ENCODE measurements at regions not wholly inside any gene's neighbourhood (a gene's known extent, or its start where the extent isn't known, plus 50 kb on each side); places are given as distances from the start of the nearest gene placed in this dataset.

DNA sequence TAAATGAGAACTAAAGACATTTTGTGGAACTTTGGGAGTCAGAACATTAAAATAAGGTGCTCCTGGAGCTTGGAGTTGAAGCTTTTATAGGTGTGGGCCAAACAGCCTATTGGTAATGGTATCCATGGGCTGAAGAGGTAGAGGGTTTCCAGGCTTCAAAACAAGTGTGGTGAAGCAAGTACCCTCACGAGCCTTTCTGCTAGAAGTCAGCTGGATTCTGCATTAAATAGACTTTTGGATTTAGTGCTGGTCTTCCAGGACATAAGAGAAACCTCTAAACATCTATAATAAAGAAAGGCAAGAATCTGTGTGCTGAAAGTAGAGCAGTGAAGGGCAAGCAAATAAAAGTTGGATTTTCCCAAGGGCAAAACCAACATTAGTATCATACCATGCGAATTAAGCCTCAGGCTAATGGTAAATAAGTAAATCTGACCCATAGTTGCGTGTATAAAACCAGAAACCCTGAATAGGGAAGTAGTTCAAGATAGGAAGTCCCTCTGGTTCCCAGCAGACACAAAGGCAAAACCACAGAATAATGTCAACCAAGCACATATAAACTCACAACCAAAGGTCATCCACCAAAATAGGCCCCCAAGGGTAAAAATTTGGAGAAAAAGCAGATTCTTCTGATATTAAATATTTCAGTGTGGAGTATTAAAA is 306.3 kb downstream of the TLE4 start:
- TF ChIP-seq, protein P1, sequence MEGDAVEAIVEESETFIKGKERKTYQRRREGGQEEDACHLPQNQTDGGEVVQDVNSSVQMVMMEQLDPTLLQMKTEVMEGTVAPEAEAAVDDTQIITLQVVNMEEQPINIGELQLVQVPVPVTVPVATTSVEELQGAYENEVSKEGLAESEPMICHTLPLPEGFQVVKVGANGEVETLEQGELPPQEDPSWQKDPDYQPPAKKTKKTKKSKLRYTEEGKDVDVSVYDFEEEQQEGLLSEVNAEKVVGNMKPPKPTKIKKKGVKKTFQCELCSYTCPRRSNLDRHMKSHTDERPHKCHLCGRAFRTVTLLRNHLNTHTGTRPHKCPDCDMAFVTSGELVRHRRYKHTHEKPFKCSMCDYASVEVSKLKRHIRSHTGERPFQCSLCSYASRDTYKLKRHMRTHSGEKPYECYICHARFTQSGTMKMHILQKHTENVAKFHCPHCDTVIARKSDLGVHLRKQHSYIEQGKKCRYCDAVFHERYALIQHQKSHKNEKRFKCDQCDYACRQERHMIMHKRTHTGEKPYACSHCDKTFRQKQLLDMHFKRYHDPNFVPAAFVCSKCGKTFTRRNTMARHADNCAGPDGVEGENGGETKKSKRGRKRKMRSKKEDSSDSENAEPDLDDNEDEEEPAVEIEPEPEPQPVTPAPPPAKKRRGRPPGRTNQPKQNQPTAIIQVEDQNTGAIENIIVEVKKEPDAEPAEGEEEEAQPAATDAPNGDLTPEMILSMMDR (IDR thresholded peaks at IDR 0.05; ENCODE audit: poor library complexity) = no peak
- TF ChIP-seq EZH2 (IDR thresholded peaks at IDR 0.05; ENCODE audit: borderline replicate concordance) (no peak), EZH2phosphoT487 (IDR thresholded peaks at IDR 0.05; ENCODE audit: low read depth, severe bottlenecking, unreplicated experiment) (no peak)

All from hepatocyte (in vitro differentiated cells).